ENCODE measurements at regions not wholly inside any gene's neighbourhood (a gene's known extent, or its start where the extent isn't known, plus 50 kb on each side); places are given as distances from the start of the nearest gene placed in this dataset.
A peak's percentile ranks its signal among the peaks of the same experiment; 100 is the strongest.

- Histone ChIP-seq H2AK5ac (ENCODE audit: low read depth, low read length) (peak overlapping the region; percentile 83), H2AK9ac (replicated peaks; ENCODE audit: low read depth, low read length, poor library complexity) (no peak overlapping the region), H3K9me1 (ENCODE audit: insufficient read depth, low read length) (peaks cover 10% of the 10 kb centered on the region), H3K36me3 (ENCODE audit: control insufficient read depth, insufficient read depth, low read length) (no peaks in the 10 kb centered on the region), H3K79me1 (ENCODE audit: low read depth in 1 of 2, low read length in 2 of 2) (no peaks in the 10 kb centered on the region), H3K4me1 (ENCODE audit: control insufficient read depth, insufficient read depth, low read length) (peaks cover 24% of the 10 kb centered on the region), H2BK5ac (ENCODE audit: low read depth, low read length, poor library complexity, severe bottlenecking) (peak overlapping the region; percentile 53), H3K9ac (ENCODE audit: low read depth, low read length) (no peak overlapping the region), H3K4me2 (ENCODE audit: low read depth, low read length) (no peak overlapping the region; the same call in 1 of the 2 replicates), H3K4ac (ENCODE audit: low read depth, low read length) (peak overlapping the region; percentile 77), H3K23ac (ENCODE audit: low read depth, low read length) (peak overlapping the region; percentile 70; the same call in 1 of the 2 replicates), H2BK15ac (ENCODE audit: low read depth, low read length) (peak overlapping the region; percentile 39; the same call in 2 of the 3 replicates), H3K9me3 (ENCODE audit: control insufficient read depth, insufficient read depth, low read length) (no peaks in the 10 kb centered on the region), H2BK120ac (ENCODE audit: low read depth, low read length) (peak overlapping the region; percentile 82), H3K4me3 (ENCODE audit: insufficient read depth, low read depth, low read length) (no peak overlapping the region), H2AFZ (replicated peaks; ENCODE audit: low read length, poor library complexity) (peak overlapping the region; percentile 79), H4K5ac (ENCODE audit: low read depth, low read length) (peak overlapping the region; percentile 21), H3K27me3 (ENCODE audit: control insufficient read depth, insufficient read depth, low read length) (no peaks in the 10 kb centered on the region), H2BK20ac (ENCODE audit: low read depth, low read length) (peak overlapping the region; percentile 87), H3K14ac (replicated peaks; ENCODE audit: low read depth, low read length) (peak overlapping the region; percentile 62; the same call in 1 of the 2 replicates), H4K20me1 (ENCODE audit: insufficient read depth, low read length) (no peaks in the 10 kb centered on the region), H4K91ac (ENCODE audit: insufficient read depth, low read depth, low read length) (peak overlapping the region; percentile 89), H3K27ac (ENCODE audit: insufficient read depth, low read length) (peak overlapping the region; percentile 12; the same call in 1 of the 2 replicates), H3K56ac (ENCODE audit: extremely low read depth, insufficient read depth, low read length) (no peak overlapping the region), H4K8ac (ENCODE audit: low read depth in 2 of 2, low read length in 2 of 2) (peak overlapping the region; percentile 59 to 80), H3K18ac (ENCODE audit: low read depth, low read length) (peak overlapping the region; percentile 12; the same call in 1 of the 2 replicates)
- ChIA-PET POLR2A (ENCODE audit: unreplicated experiment) (no interaction called here), CTCF (no interaction called here)
- intact Hi-C loops (cut with micrococcal nuclease): loop anchor here (1.0 to 5.0 kb wide), 3 partner anchors 32 to 213 kb away; no protein-coding TSS in a partner anchor
- dilution Hi-C loops (cut with HindIII; ENCODE audit: low sequenced_read_pairs, unreplicated experiment): no loop called here
- peak; percentile 10 for ATAC-seq (ENCODE audit: low read depth)
- in situ Hi-C loops (cut with MboI; ENCODE audit: low sequenced_read_pairs): no loop called here
- no CpG with 5 or more reads among the region's 2 CpGs for WGBS, 2 experiments (ENCODE audit: extremely low coverage in 2 of 2, insufficient read length in 1 of 2)
- no TSS peak for BruUV-seq (replicated peaks)
- no peak for TF ChIP-seq USF2 (IDR thresholded peaks at IDR 0.05; ENCODE audit: low read depth, low read length)
- no peak for TF ChIP-seq POLR2A (IDR thresholded peaks at IDR 0.05; ENCODE audit: low read depth, low read length)
- no peak for TF ChIP-seq RCOR1 (IDR thresholded peaks at IDR 0.05; ENCODE audit: insufficient replicate concordance, low read length)
- TF ChIP-seq CHD1 (IDR thresholded peaks at IDR 0.05; ENCODE audit: low read depth, low read length): no peak
- no peak for TF ChIP-seq NFE2L2 (IDR thresholded peaks at IDR 0.05; ENCODE audit: low read depth, low read length)
- no peak for TF ChIP-seq ELK1 (IDR thresholded peaks at IDR 0.05; ENCODE audit: borderline replicate concordance, low read depth, low read length)
- no peak for TF ChIP-seq CTCF (conservative IDR thresholded peaks at IDR 0.05; ENCODE audit: low read depth, low read length)
- TF ChIP-seq CEBPB (IDR thresholded peaks at IDR 0.05; ENCODE audit: low read depth, low read length): no peak
- no peak for TF ChIP-seq SMC3 (IDR thresholded peaks at IDR 0.05; ENCODE audit: low read depth, low read length)
- no peak for TF ChIP-seq FOS (IDR thresholded peaks at IDR 0.05; ENCODE audit: low read depth, low read length)
- no peak for TF ChIP-seq MXI1 (IDR thresholded peaks at IDR 0.05; ENCODE audit: borderline replicate concordance, low read depth, low read length)
- no peak for TF ChIP-seq RFX5 (IDR thresholded peaks at IDR 0.05; ENCODE audit: low read depth, low read length)
- TF ChIP-seq RAD21 (IDR thresholded peaks at IDR 0.05; ENCODE audit: low read length): no peak
- no peak for TF ChIP-seq BHLHE40 (IDR thresholded peaks at IDR 0.05; ENCODE audit: low read depth, low read length)
- TF ChIP-seq MAZ (IDR thresholded peaks at IDR 0.05; ENCODE audit: borderline replicate concordance, low read depth, low read length): no peak
- TF ChIP-seq MAFK (IDR thresholded peaks at IDR 0.05; ENCODE audit: low read depth, low read length): no peak
- peak; percentile 83 for DNase-seq
Observed at GRCh38 chr18:22346401-22346952, 71.2 kb downstream of the CTAGE1 start.

All from IMR-90 (cell line).